ENCODE measurements at regions not wholly inside any gene's neighbourhood (a gene's known extent, or its start where the extent isn't known, plus 50 kb on each side); places are given as distances from the start of the nearest gene placed in this dataset.
"Not testable (repeated sequence)": the region's sequence is repeated elsewhere in the genome, so short reads cannot be mapped to it uniquely, and the experiment has no call there.

GRCh38 chr5:92267830-92268229 lies 884.7 kb upstream of the ARRDC3 start:
- H3K9me3 ChIP-seq: no peaks in the 10 kb centered on the region
- DNase-seq: no peak
- no peak overlapping the region for H3K4me3 ChIP-seq
- H3K27me3 ChIP-seq: no peaks in the 10 kb centered on the region; the same call in 1 of the 2 replicates
- H3K36me3 ChIP-seq: no peaks in the 10 kb centered on the region

GRCh38 chr5:92265804-92266203 lies 882.7 kb upstream of the ARRDC3 start:
- Histone ChIP-seq H3K4me3 (no peak overlapping the region), H3K9me3 (no peaks in the 10 kb centered on the region), H3K36me3 (no peaks in the 10 kb centered on the region), H3K27me3 (no peaks in the 10 kb centered on the region; the same call in 1 of the 2 replicates)
- DNase-seq: no peak

- not testable (repeated sequence) for H3K27me3 ChIP-seq, H3K4me3 ChIP-seq, DNase-seq
Observed at GRCh38 chr5:92255605-92256004, 872.5 kb upstream of the ARRDC3 start.

GRCh38 chr5:92248518-92248917 lies 865.4 kb upstream of the ARRDC3 start:
- Histone ChIP-seq H3K27me3 (no peaks in the 10 kb centered on the region), H3K9me3 (peaks cover 6% of the 10 kb centered on the region; the same call in 1 of the 2 replicates), H3K36me3 (no peaks in the 10 kb centered on the region), H3K4me3 (no peak overlapping the region)
- no peak for DNase-seq

More at GRCh38 chr5:92255605-92256004, 872.5 kb upstream of the ARRDC3 start:
- not testable (repeated sequence) for H3K9me3 ChIP-seq, H3K36me3 ChIP-seq

GRCh38 chr5:92242170-92242569 lies 859.1 kb upstream of the ARRDC3 start:
- Histone ChIP-seq H3K27me3 (no peaks in the 10 kb centered on the region), H3K9me3 (no peaks in the 10 kb centered on the region), H3K36me3 (no peaks in the 10 kb centered on the region), H3K4me3 (no peak overlapping the region)
- no peak for DNase-seq

GRCh38 chr5:92237896-92238295 lies 854.8 kb upstream of the ARRDC3 start:
- Histone ChIP-seq H3K27me3 (no peaks in the 10 kb centered on the region), H3K36me3 (no peaks in the 10 kb centered on the region), H3K9me3 (no peaks in the 10 kb centered on the region), H3K4me3 (no peak overlapping the region)
- DNase-seq: no peak

- Histone ChIP-seq H3K27me3 (no peaks in the 10 kb centered on the region), H3K36me3 (no peaks in the 10 kb centered on the region), H3K4me3 (no peak overlapping the region), H3K9me3 (peaks cover 2% of the 10 kb centered on the region; the same call in 1 of the 2 replicates)
- DNase-seq: no peak
Observed at GRCh38 chr5:92222449-92222848, 839.3 kb upstream of the ARRDC3 start.

GRCh38 chr5:92216852-92217251 lies 833.7 kb upstream of the ARRDC3 start:
- DNase-seq, H3K4me3 ChIP-seq, H3K36me3 ChIP-seq, H3K9me3 ChIP-seq, H3K27me3 ChIP-seq: not testable (repeated sequence)

- Histone ChIP-seq H3K4me3 (no peak overlapping the region), H3K27me3 (no peaks in the 10 kb centered on the region), H3K9me3 (0 out of 2 replicates have a peak, but pooled peaks cover 2% of the 10 kb centered on the region), H3K36me3 (no peaks in the 10 kb centered on the region)
- DNase-seq: no peak
Observed at GRCh38 chr5:92215116-92215515, 832.0 kb upstream of the ARRDC3 start.

- no peaks in the 10 kb centered on the region for H3K36me3 ChIP-seq
- no peak for DNase-seq
- no peaks in the 10 kb centered on the region for H3K27me3 ChIP-seq
Observed at GRCh38 chr5:92208265-92208664, 825.1 kb upstream of the ARRDC3 start.

GRCh38 chr5:92207151-92207550 lies 824.0 kb upstream of the ARRDC3 start:
- Histone ChIP-seq H3K4me3 (no peak overlapping the region), H3K27me3 (no peaks in the 10 kb centered on the region), H3K9me3 (no peaks in the 10 kb centered on the region), H3K36me3 (no peaks in the 10 kb centered on the region)
- no peak for DNase-seq

More at GRCh38 chr5:92208265-92208664, 825.1 kb upstream of the ARRDC3 start:
- no peaks in the 10 kb centered on the region for H3K9me3 ChIP-seq
- no peak overlapping the region for H3K4me3 ChIP-seq

GRCh38 chr5:92206681-92207080 lies 823.6 kb upstream of the ARRDC3 start:
- Histone ChIP-seq H3K4me3 (no peak overlapping the region), H3K27me3 (no peaks in the 10 kb centered on the region), H3K9me3 (no peaks in the 10 kb centered on the region), H3K36me3 (no peaks in the 10 kb centered on the region)
- DNase-seq: no peak

GRCh38 chr5:92199035-92199434 lies 815.9 kb upstream of the ARRDC3 start:
- not testable (repeated sequence) for DNase-seq

GRCh38 chr5:92181656-92182055 lies 798.5 kb upstream of the ARRDC3 start:
- Histone ChIP-seq H3K9me3 (no peaks in the 10 kb centered on the region), H3K27me3 (no peaks in the 10 kb centered on the region), H3K36me3 (no peaks in the 10 kb centered on the region), H3K4me3 (no peak overlapping the region)
- no peak for DNase-seq

More at GRCh38 chr5:92199035-92199434, 815.9 kb upstream of the ARRDC3 start:
- H3K4me3 ChIP-seq, H3K36me3 ChIP-seq, H3K27me3 ChIP-seq, H3K9me3 ChIP-seq: not testable (repeated sequence)

GRCh38 chr5:92180391-92180790 lies 797.3 kb upstream of the ARRDC3 start:
- DNase-seq: no peak
- Histone ChIP-seq H3K4me3 (no peak overlapping the region), H3K9me3 (no peaks in the 10 kb centered on the region), H3K36me3 (no peaks in the 10 kb centered on the region), H3K27me3 (no peaks in the 10 kb centered on the region)

GRCh38 chr5:92179651-92180050 lies 796.5 kb upstream of the ARRDC3 start:
- H3K4me3 ChIP-seq: no peak overlapping the region
- no peaks in the 10 kb centered on the region for H3K27me3 ChIP-seq
- no peaks in the 10 kb centered on the region for H3K9me3 ChIP-seq
- DNase-seq: no peak
- no peaks in the 10 kb centered on the region for H3K36me3 ChIP-seq

GRCh38 chr5:92177926-92178487 lies 794.9 kb upstream of the ARRDC3 start:
- no peak for DNase-seq
- H3K36me3 ChIP-seq: no peaks in the 10 kb centered on the region
- no peaks in the 10 kb centered on the region for H3K9me3 ChIP-seq
- no peaks in the 10 kb centered on the region for H3K27me3 ChIP-seq
- no peak overlapping the region for H3K4me3 ChIP-seq

- Histone ChIP-seq H3K4me3 (no peak overlapping the region), H3K27me3 (no peaks in the 10 kb centered on the region), H3K36me3 (no peaks in the 10 kb centered on the region), H3K9me3 (no peaks in the 10 kb centered on the region)
- no peak for DNase-seq
Observed at GRCh38 chr5:92163906-92164305, 780.8 kb upstream of the ARRDC3 start.

- no peaks in the 10 kb centered on the region for H3K36me3 ChIP-seq
- no peak for DNase-seq
- no peaks in the 10 kb centered on the region for H3K27me3 ChIP-seq
- H3K9me3 ChIP-seq: no peaks in the 10 kb centered on the region
- H3K4me3 ChIP-seq: no peak overlapping the region
Observed at GRCh38 chr5:92147798-92148197, 764.7 kb upstream of the ARRDC3 start.
